Activated CD8-positive, alpha-beta T cell treated with anti-CD3 and anti-CD28 coated beads, Interleukin-2, amount 10 ng/mL, durations not matched to agents 7 days and 5 days (primary cell): ENCODE measurements at regions not wholly inside any gene's neighbourhood (a gene's known extent, or its start where the extent isn't known, plus 50 kb on each side); places are given as distances from the start of the nearest gene placed in this dataset.
"Not testable (repeated sequence)": the region's sequence is repeated elsewhere in the genome, so short reads cannot be mapped to it uniquely, and the experiment has no call there.

ENCODE experiments used
- ATAC-seq: fragments of 150-1000 bp; cut with Tn5 transposase; one replicate; pipeline ENCODE4 v1.10.0; 2021; ENCODE audit warnings: moderate library complexity
- CTCF ChIA-PET: fragments of 350-600 bp; sonication (Branson Sonifier 250); formaldehyde crosslinking; loops from one replicate; lab custom pipeline; 2021; ENCODE audit warnings: antibody characterized with exemption; lab: Charles Lee
- POLR2A ChIA-PET: fragments of 350-600 bp; sonication (Branson Sonifier 250); formaldehyde crosslinking; loops from one replicate; lab custom pipeline; 2021; ENCODE audit warnings: antibody characterized with exemption; lab: Charles Lee
- DNase-seq: peaks from one replicate; pipeline ENCODE4 v3.0.0-alpha.2; 2020
- H3K27ac Mint-ChIP-seq: one replicate; pipeline ENCODE4 v1.8.0; 2021; ENCODE audit warnings: mild to moderate bottlenecking, mixed read lengths
- H3K27me3 Mint-ChIP-seq: one replicate; pipeline ENCODE4 v1.8.0; 2021; ENCODE audit warnings: low read depth, mixed read lengths
- H3K36me3 Mint-ChIP-seq: one replicate; pipeline ENCODE4 v1.8.0; 2021; ENCODE audit warnings: low read depth, mixed read lengths
- H3K4me1 Mint-ChIP-seq: one replicate; pipeline ENCODE4 v1.8.0; 2021; ENCODE audit warnings: low read depth, mixed read lengths
- H3K4me3 Mint-ChIP-seq: one replicate; pipeline ENCODE4 v1.8.0; 2021; ENCODE audit warnings: mild to moderate bottlenecking, mixed read lengths
- H3K9me3 Mint-ChIP-seq: one replicate; pipeline ENCODE4 v1.8.0; 2022; ENCODE audit warnings: mixed read lengths; ENCODE audit not compliant: insufficient read depth

DNA sequence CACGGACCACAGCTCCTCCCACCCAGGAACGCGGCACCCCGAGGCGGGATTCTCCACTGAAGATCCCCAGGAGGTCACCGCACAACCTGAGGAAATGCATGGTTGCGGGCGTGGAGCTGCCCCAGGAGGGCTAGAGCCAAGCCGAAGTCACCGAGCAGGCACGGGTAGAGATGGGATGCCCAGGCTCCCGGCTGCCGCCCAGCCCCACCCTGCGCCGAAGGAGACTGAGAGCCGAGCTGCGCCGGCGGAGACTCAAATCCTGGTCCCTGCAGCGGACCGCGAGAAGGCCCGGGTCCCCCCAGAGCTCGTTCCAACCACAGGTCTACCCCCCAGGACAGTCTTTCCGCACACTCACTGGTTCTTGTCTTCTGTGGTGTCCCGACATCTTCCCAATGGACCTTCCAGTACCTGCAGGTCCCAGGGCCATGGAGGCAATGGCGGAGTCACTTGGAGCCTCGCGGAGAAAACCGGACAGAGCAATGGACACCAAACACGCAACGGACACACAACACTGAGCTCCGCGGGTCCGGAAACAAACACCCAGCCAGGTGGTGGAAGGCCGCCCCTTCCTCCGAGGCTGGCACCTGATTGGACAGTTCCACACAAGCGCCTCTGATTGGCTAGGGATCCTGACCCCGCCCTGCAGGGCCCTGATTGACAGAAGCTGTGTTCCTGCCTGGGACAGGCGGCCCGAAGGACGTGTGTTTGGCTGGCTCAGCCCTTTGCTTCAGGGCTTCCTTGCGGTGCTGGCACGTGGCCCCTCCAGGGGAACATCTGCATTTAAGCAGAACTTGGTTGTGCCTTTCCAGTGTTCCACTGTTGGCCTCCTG lies 331.9 kb upstream of the NUPR2 start:
- no peak overlapping the region for H3K4me3 Mint-ChIP-seq
- CTCF ChIA-PET: no interaction called here
- H3K27ac Mint-ChIP-seq: no peak overlapping the region
- no peaks in the 10 kb centered on the region for H3K4me1 Mint-ChIP-seq
- H3K9me3 Mint-ChIP-seq: peaks cover 22% of the 10 kb centered on the region
- DNase-seq (no peak), ATAC-seq (no peak)
- H3K27me3 Mint-ChIP-seq: no peaks in the 10 kb centered on the region
- POLR2A ChIA-PET: no interaction called here
- no peaks in the 10 kb centered on the region for H3K36me3 Mint-ChIP-seq

DNA sequence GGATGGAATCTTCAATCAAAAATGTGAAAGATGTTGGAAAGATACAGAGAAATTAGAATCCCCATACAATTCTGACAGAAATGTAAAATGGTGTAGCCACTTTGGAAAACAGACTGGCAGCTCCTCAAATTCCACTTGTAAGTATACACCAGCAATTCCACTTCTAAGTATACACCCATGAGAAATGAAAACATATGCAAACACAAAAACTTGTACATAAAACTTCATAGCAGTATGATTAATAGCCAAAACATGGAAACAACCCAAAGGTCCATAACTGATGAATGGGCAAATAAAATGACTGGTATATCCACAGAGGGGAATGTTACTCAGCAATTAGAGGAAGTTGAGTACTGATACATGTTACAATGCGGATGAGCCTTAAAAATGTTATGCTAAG lies 304.3 kb upstream of the NUPR2 start:
- H3K36me3 Mint-ChIP-seq, H3K27ac Mint-ChIP-seq, H3K27me3 Mint-ChIP-seq, H3K9me3 Mint-ChIP-seq, POLR2A ChIA-PET, H3K4me1 Mint-ChIP-seq, CTCF ChIA-PET, DNase-seq, H3K4me3 Mint-ChIP-seq, ATAC-seq: not testable (repeated sequence)

- Mint-ChIP-seq H3K4me1 (no peaks in the 10 kb centered on the region), H3K27me3 (no peaks in the 10 kb centered on the region), H3K9me3 (peaks cover 4% of the 10 kb centered on the region), H3K4me3 (no peak overlapping the region), H3K36me3 (peaks cover 2% of the 10 kb centered on the region), H3K27ac (no peak overlapping the region)
- ChIA-PET POLR2A (no interaction called here), CTCF (no interaction called here)
- DNase-seq (no peak), ATAC-seq (no peak)
Observed at GRCh38 chr7:56375173-56375572, 259.0 kb upstream of the NUPR2 start.

DNA sequence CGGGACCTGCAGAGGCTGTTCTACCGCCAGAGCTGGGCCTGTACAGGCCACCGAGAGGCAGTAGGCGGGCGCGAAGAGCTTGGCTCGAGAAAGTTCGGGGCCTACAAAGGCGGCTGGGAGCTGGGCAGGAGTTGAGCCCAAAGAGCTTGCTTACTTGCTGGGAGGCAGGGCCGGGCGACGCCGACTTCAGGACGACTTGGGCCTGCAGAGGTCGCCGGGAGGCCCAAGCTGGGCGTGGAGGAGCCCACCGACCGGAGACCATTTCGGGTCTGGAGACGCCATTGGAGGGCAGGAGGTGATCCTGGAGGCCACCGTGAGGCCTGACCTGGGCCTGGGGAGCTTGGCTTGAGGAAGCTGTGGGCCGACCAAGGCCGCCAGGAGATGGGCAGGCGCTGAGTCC lies 258.4 kb upstream of the NUPR2 start:
- H3K27me3 Mint-ChIP-seq, H3K4me1 Mint-ChIP-seq, H3K4me3 Mint-ChIP-seq, DNase-seq, ATAC-seq, CTCF ChIA-PET, H3K27ac Mint-ChIP-seq, H3K36me3 Mint-ChIP-seq, H3K9me3 Mint-ChIP-seq, POLR2A ChIA-PET: not testable (repeated sequence)

DNA sequence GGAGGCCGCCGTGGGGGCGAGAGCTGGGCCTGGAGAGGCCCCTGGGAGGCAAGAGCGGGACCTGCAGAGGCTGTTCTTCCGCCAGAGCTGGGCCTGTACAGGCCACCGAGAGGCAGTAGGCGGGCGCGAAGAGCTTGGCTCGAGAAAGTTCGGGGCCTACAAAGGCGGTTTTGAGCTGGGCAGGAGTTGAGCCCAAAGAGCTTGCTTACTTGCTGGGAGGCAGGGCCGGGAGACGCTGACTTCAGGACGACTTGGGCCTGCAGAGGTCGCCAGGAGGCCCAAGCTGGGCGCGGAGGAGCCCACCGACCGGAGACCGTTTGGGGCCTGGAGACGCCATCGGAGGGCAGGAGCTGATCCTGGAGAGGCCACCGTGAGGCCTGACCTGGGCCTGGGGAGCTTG lies 257.1 kb upstream of the NUPR2 start:
- ATAC-seq, H3K4me3 Mint-ChIP-seq, H3K36me3 Mint-ChIP-seq, H3K4me1 Mint-ChIP-seq, H3K27ac Mint-ChIP-seq, H3K9me3 Mint-ChIP-seq, CTCF ChIA-PET, H3K27me3 Mint-ChIP-seq, POLR2A ChIA-PET: not testable (repeated sequence)
- peak; percentile 56 for DNase-seq

DNA sequence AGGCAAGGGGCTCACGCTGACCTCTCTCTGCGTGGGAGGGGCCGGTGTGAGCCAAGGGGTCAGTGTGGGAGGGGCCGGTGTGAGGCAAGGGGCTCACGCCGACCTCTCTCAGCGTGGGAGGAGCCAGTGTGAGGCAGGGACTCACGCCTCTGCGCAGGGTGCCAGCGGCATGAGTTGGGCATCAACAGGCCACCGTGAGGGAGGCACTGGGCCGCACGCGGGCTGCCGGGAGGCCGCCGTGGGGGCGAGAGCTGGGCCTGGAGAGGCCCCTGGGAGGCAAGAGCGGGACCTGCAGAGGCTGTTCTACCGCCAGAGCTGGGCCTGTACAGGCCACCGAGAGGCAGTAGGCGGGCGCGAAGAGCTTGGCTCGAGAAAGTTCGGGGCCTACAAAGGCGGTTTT lies 255.6 kb upstream of the NUPR2 start:
- DNase-seq: peak; percentile 20
- POLR2A ChIA-PET, H3K9me3 Mint-ChIP-seq, H3K27ac Mint-ChIP-seq, H3K27me3 Mint-ChIP-seq, H3K36me3 Mint-ChIP-seq, CTCF ChIA-PET, ATAC-seq, H3K4me3 Mint-ChIP-seq, H3K4me1 Mint-ChIP-seq: not testable (repeated sequence)

DNA sequence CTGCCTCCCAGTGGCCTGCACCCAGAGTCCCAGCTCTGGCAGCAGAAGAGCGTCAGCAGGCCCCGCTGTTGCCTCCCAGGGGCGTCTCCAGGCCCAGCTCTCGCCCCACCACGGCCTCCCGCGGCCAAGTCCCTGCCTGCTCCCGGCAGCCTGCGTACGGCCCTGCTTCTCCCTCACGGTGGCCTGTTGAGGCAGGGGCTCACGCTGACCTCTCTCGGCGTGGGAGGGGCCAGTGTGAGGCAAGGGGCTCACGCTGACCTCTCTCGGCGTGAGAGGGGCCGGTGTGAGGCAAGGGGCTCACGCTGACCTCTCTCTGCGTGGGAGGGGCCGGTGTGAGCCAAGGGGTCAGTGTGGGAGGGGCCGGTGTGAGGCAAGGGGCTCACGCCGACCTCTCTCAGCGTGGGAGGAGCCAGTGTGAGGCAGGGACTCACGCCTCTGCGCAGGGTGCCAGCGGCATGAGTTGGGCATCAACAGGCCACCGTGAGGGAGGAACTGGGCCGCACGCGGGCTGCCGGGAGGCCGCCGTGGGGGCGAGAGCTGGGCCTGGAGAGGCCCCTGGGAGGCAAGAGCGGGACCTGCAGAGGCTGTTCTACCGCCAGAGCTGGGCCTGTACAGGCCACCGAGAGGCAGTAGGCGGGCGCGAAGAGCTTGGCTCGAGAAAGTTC lies 254.1 kb upstream of the NUPR2 start:
- H3K4me1 Mint-ChIP-seq, POLR2A ChIA-PET, H3K36me3 Mint-ChIP-seq, CTCF ChIA-PET, H3K27ac Mint-ChIP-seq, DNase-seq, H3K27me3 Mint-ChIP-seq, ATAC-seq, H3K4me3 Mint-ChIP-seq, H3K9me3 Mint-ChIP-seq: not testable (repeated sequence)

GRCh38 chr7:56367914-56368313 lies 251.7 kb upstream of the NUPR2 start:
- H3K36me3 Mint-ChIP-seq, H3K4me1 Mint-ChIP-seq, CTCF ChIA-PET, H3K27ac Mint-ChIP-seq, H3K27me3 Mint-ChIP-seq, H3K4me3 Mint-ChIP-seq, ATAC-seq, POLR2A ChIA-PET, H3K9me3 Mint-ChIP-seq, DNase-seq: not testable (repeated sequence)

DNA sequence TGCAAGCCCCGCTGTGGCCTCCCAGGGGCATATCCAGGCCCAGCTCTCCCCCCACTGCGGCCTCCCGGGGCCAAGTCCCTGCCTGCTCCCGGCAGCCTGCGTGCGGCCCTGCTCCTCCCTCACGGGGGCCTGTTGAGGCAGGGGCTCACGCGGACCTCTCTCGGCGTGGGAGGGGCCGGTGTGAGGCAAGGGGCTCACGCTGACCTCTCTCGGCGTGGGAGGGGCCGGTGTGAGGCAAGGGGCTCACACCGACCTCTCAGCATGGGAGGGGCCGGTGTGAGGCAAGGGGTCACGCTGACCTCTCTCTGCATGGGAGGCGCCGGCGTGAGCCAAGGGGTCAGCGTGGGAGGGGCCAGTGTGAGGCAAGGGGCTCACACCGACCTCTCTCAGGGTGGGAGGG lies 251.2 kb upstream of the NUPR2 start:
- POLR2A ChIA-PET, DNase-seq, CTCF ChIA-PET, H3K27me3 Mint-ChIP-seq, H3K9me3 Mint-ChIP-seq, H3K4me1 Mint-ChIP-seq, H3K27ac Mint-ChIP-seq, ATAC-seq, H3K36me3 Mint-ChIP-seq, H3K4me3 Mint-ChIP-seq: not testable (repeated sequence)

- H3K27ac Mint-ChIP-seq, H3K4me1 Mint-ChIP-seq, H3K27me3 Mint-ChIP-seq, ATAC-seq, CTCF ChIA-PET, H3K9me3 Mint-ChIP-seq, H3K4me3 Mint-ChIP-seq, POLR2A ChIA-PET, H3K36me3 Mint-ChIP-seq, DNase-seq: not testable (repeated sequence)
Observed at GRCh38 chr7:56366701-56367100, 250.5 kb upstream of the NUPR2 start.

DNA sequence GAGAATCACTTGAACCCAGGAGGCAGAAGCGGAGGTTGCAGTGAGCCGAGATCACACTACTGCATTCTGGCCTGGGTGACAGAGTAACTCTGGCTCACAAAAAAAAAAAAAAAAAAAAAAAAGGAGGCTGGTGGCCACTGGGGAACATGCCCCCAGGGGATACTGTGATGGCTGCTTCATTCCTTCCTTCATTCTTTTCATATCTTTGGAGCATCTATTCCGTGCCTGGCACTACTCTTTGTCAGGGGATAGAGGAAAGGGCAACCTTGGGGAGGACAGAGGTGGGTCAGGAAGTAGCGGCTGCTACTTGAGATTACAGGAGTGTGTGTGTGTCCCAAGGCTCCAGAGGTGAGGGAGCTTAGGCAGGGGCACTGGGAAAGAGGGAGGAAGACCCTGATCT lies 236.4 kb upstream of the NUPR2 start:
- CTCF ChIA-PET, H3K36me3 Mint-ChIP-seq, H3K4me1 Mint-ChIP-seq, H3K4me3 Mint-ChIP-seq, ATAC-seq, H3K9me3 Mint-ChIP-seq, H3K27me3 Mint-ChIP-seq, DNase-seq, POLR2A ChIA-PET, H3K27ac Mint-ChIP-seq: not testable (repeated sequence)

DNA sequence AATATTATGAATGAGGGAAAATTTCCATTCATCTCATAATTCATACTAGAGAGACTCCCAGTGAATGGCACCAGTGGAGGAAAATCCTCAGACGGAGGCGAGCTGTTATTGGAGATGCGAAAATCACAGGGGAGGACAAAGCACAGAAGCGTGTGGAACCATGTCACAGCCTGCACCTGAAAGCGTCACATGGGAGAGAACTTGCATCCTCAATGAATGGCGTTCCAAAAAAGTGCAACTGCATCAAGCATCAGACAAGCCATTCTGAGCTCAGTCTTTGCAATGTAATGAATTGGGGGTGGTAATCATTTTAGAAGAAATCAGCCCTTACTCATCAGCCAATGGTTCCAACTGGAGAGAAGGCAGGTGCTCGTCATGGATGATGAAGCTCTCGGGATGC lies 235.0 kb upstream of the NUPR2 start:
- H3K9me3 Mint-ChIP-seq, ATAC-seq, DNase-seq, H3K4me3 Mint-ChIP-seq, POLR2A ChIA-PET, H3K4me1 Mint-ChIP-seq, H3K36me3 Mint-ChIP-seq, CTCF ChIA-PET, H3K27me3 Mint-ChIP-seq, H3K27ac Mint-ChIP-seq: not testable (repeated sequence)
